ENCODE measurements at regions not wholly inside any gene's neighbourhood (a gene's known extent, or its start where the extent isn't known, plus 50 kb on each side); places are given as distances from the start of the nearest gene placed in this dataset.

DNA sequence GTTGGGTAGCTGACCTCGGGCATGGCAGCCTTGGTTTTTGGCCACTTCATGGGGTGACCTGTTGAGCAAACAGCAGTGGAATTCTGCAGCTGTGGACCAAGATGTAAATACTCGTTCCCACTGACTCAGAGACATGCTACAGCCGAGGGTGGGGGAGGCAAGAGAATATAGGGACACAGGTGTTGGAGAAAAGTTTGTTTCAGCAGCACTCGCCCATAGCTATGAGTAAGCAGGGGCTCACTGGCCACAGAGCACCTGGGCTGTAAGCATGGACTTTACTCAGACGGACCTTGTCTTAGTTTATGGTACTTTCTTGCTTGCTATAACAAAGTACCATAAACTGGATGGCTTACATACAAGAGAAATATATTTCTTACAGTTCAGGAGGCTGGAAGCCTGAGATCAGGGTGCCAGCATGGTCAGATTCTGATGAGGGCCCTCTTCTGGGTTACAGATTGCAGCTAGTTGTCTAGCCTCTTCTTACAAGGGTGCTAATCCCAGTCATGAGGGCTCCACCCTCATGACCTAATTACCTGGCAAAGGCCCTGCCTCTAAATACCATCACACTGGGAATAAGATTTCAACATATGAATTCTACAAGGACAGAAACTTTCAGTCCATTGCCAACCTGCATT, 437.2 kb upstream of the DAB1 start:
- DNase-seq (ENCODE audit: low spot score) = no peak

GRCh38 chr1:57860325-57860724, 436.5 kb upstream of the DAB1 start:
- DNase-seq (ENCODE audit: low spot score) = no peak

DNA sequence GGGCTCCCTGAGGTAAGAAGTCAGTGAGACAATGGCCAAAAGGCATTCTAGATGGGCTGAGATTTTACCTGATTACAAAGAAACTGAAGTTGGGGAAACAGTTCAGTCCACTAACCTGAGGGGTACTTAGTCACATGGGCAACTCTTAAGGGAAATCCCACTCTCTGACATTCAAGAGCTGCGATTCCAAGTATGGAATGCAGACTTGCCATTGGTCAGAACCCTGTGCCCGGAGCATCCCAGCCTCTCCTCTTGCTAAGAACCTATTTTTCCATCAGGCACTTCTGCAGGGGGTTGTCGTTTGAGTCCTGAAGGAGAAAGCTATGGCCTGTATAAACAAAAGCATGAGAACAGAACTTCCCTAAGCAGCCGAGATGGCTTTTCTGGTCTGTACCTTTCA, 434.9 kb upstream of the DAB1 start:
- DNase-seq (ENCODE audit: low spot score) = no peak

DNA sequence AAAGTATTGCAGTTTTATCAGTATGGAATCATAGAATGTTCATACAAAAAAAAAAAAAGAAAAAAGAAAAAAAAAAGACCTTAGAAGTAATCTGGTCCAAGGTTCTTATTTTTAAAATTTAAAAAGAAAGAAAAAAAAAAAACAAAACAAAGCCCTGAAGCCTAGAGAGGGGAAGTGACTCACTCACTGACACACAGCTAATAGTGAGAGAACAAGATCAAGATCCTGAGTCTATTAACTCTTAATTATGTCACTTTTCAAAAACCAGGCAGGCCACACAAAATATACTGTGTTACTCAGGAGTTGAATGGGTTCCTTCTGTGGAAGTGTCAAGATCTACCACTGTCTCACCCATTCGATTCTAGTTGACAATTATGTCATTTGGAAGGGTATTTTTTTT, 433.9 kb upstream of the DAB1 start:
- no peak for DNase-seq (ENCODE audit: low spot score)

DNA sequence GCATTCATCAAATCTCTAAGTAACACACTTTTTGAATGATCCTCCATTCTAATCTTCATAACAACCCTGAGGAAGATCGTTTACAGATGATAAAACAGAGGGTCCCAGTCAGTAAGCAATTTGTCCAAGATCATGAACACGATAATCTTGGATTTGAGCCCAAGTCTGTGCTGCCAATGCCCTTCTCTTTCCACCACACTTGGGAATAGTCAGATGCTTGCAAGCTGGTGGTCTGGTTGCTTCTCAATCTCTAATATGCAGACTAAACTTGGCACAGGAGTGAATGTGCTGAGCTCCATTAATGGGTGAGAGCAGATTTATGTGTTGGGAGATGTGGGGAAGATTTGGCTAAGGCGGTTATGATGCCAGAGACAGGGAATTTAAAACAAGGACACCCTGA, 430.6 kb upstream of the DAB1 start:
- DNase-seq (ENCODE audit: low spot score) = no peak

GRCh38 chr1:57850176-57850940, 426.5 kb upstream of the DAB1 start:
- no peak for DNase-seq (ENCODE audit: low spot score)

DNA sequence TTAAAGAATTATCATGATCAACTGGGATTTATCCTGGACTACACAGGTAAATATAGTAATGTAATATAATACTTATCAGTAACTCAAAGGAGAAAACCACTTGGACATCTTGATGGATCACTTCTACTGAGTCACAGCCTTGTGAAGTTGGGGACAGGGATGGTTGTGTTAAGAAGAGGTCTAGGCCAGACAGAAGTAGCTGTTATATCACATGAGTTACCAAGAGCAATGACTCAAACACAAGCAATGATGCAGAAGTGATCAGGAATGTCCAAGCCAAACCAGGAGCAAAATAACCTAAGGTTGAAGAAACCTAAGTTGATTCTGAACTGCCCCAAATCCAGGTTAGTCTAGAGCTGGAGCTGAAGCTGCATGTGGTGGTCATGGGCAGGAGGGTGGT, 424.5 kb upstream of the DAB1 start:
- no peak for DNase-seq (ENCODE audit: low spot score)

- no peak for DNase-seq (ENCODE audit: low spot score)
Observed at GRCh38 chr1:57845041-57845440, 421.2 kb upstream of the DAB1 start.

- no peak for DNase-seq (ENCODE audit: low spot score)
Observed at GRCh38 chr1:57844382-57844980, 420.6 kb upstream of the DAB1 start.

GRCh38 chr1:57843760-57844159, 419.9 kb upstream of the DAB1 start:
- DNase-seq (ENCODE audit: low spot score) = no peak

DNA sequence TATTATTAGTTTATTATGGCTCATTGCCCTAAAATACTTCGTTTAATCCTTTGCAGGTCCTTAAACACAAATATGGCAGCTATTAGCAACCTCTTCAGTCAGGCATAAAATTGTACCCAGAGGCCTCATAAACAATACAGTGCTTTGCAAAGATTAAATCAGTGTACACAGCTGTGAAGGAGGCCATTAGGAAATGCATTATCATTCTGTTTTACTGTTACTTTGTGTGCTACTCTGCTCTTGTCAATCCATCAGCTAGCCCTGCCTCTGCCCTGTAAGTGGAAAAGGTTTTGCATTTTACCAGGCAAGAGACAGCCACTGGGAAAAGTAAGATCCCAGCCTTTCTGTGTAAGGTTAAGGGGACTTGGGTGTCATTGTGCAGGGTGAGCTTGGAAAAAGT, 415.7 kb upstream of the DAB1 start:
- DNase-seq (ENCODE audit: low spot score) = no peak

- no peak for DNase-seq (ENCODE audit: low spot score)
Observed at GRCh38 chr1:57839067-57839466, 415.2 kb upstream of the DAB1 start.

- DNase-seq (ENCODE audit: low spot score) = no peak
Observed at GRCh38 chr1:57835620-57836019, 411.8 kb upstream of the DAB1 start.

GRCh38 chr1:57833296-57833695, 409.4 kb upstream of the DAB1 start:
- DNase-seq (ENCODE audit: low spot score) = no peak

- no peak for DNase-seq (ENCODE audit: low spot score)
Observed at GRCh38 chr1:57832612-57833011, 408.8 kb upstream of the DAB1 start.

DNA sequence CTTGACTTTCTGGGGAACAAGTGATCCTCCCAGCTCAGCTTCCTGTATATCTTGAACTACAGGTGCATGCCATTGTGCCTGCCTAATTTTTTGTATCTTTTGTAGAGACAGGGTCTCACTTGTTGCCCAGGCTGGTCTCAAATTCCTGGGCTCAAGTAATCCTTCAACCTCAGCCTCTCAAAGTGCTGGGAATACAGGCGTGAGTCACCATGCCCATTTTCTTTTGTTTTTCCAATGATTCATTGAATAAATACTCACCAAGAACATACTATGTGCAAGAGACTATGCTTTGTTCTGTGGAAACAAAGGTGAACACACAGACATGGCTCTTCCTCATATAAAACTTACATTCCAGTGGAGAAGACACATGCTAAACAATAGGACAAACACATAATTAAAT, 407.8 kb upstream of the DAB1 start:
- no peak for DNase-seq (ENCODE audit: low spot score)

- no peak for DNase-seq (ENCODE audit: low spot score)
Observed at GRCh38 chr1:57826535-57826934, 402.7 kb upstream of the DAB1 start.

DNA sequence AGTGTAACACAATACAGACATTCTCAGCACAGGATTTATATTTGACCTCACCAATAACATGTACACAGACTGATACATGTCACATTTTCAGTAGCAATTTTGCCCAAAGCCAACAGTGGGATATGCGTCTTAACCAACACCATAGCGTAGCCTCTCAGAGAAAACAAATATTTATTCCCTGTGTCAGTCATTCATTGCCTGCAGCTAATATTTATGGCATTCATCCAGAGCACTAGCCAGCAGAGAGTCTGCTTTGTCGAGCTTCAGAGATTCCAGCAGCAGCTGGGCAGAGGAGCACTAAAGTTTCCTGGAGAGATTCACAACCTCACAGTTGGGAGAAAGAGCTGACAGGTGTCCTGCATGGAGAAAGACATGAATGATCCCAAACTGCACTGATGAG, 400.7 kb upstream of the DAB1 start:
- no peak for DNase-seq (ENCODE audit: low spot score)

GRCh38 chr1:57820356-57821095, 396.7 kb upstream of the DAB1 start:
- no peak for DNase-seq (ENCODE audit: low spot score)

DNA sequence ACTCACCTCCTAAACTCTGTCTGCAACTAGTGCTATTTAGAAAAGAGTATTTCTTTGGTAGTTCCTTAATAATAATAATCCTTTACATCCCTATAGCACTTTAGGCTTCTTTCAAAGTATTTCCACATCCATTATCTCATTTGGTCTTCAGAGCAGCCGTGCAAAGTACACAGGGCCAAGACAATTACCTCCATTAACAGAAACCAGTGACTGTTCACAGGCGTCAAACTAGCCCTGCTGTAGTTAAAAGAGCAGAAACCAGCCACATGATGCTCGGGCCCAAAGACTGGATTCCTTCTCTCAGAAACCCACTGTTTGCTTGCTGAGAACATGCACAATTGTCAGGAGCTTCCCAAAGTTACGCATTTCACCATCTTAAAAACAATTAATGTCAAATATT, 396.0 kb upstream of the DAB1 start:
- no peak for DNase-seq (ENCODE audit: low spot score)

DNA sequence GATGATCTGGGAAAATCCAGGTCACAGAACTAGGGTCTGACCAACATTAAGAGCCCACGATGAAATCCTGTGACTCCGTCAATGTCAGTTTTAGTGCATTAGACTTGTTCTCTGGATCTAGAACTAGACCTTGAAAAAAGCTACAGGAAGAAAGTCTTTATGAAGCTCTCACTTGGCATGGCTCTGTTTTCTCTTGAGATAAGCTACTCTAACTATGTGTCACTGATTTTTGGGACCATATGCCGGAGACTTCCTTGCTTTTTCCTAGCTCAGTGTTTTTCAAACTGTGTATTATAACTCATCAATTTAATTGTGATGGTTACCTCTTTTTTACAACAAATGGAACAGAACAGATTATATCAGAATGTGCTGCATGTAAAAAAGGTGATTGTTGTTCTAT, 379.7 kb upstream of the DAB1 start:
- DNase-seq (ENCODE audit: low spot score) = no peak

DNA sequence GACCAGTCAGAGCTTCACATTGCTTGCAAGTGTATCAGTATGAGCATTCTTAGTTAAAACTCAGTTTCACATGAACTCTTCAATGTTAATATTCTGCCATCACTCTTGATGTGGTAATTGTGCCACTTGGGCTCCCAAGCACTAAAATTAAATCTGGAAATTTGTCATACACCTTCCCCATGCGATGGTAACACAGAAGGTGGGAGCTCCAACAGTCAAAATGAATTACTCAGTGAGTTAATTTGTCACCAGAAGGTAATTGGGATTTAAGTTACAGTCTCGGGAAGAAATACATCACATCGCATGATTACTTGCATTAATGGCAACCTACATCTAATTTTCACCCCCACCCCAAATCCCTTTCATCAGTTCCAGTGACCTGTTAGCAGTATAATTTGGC, 376.5 kb upstream of the DAB1 start:
- no peak for DNase-seq (ENCODE audit: low spot score)

Measured in CD4-positive, alpha-beta T cell treated with Interleukin-6 at 100 ng/mL for 8 hours (primary cell).